ENCODE measurements at regions not wholly inside any gene's neighbourhood (a gene's known extent, or its start where the extent isn't known, plus 50 kb on each side); places are given as distances from the start of the nearest gene placed in this dataset.

DNA sequence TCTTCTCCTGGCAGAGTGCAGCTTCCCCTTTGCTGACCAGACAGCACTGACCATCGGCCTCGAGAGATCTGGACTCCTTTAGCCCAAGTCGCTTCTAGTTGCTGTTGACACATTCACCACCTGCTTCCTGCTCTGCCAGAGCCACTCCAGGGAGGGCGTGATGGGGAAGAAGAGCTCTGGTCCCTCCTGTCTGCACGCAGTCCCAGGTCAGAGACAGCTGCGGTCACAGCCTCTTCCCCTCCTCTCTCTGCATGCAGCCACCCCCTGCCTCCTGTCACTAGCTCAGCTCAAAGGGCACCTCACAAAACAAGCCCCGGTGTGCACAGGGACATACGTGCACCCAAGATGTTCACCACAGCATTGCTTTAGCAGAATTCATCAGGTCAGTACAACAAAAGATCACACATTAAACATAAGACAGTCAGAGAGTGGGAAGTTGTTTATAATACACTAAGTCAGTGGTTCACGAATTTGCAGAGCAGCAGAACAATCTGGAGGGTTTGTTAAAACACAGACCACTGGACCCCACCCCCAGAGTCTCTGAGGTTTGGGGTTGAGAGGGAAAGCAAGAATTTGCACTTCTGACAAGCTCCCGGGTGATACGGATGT lies 132.9 kb downstream of the SYF2 start:
- TF ChIP-seq, protein P1, sequence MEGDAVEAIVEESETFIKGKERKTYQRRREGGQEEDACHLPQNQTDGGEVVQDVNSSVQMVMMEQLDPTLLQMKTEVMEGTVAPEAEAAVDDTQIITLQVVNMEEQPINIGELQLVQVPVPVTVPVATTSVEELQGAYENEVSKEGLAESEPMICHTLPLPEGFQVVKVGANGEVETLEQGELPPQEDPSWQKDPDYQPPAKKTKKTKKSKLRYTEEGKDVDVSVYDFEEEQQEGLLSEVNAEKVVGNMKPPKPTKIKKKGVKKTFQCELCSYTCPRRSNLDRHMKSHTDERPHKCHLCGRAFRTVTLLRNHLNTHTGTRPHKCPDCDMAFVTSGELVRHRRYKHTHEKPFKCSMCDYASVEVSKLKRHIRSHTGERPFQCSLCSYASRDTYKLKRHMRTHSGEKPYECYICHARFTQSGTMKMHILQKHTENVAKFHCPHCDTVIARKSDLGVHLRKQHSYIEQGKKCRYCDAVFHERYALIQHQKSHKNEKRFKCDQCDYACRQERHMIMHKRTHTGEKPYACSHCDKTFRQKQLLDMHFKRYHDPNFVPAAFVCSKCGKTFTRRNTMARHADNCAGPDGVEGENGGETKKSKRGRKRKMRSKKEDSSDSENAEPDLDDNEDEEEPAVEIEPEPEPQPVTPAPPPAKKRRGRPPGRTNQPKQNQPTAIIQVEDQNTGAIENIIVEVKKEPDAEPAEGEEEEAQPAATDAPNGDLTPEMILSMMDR (IDR thresholded peaks at IDR 0.05) = no peak
- no peak for TF ChIP-seq POLR2A (IDR thresholded peaks at IDR 0.05)

Data from thyroid gland (tissue), 4 donors.